Gastroesophageal sphincter (tissue), 4 donors: ENCODE measurements at regions not wholly inside any gene's neighbourhood (a gene's known extent, or its start where the extent isn't known, plus 50 kb on each side); places are given as distances from the start of the nearest gene placed in this dataset.

Source experiments
- ATAC-seq: fragments of 150-250 bp; one replicate; pipeline ENCODE4 v1.9.1; 2016; ENCODE audit warnings: mild to moderate bottlenecking, moderate library complexity
- H3K27ac ChIP-seq, 4 donors: fragments of 200-600 bp; sonication (generic) in 3 of 4; 1 replicate in 3 of 4; 2 replicates in 1 of 4; pipeline ENCODE4 v1.5.1; 2016 to 2019
- H3K27me3 ChIP-seq: fragments of 200-600 bp; sonication (generic); one replicate; pipeline ENCODE4 v1.5.1; 2019
- H3K36me3 ChIP-seq, 2 donors: fragments of 200-600 bp; sonication (generic); one replicate each; pipeline ENCODE4 v1.5.1; 2019; ENCODE audit warnings: control low read depth in 1 of 2
- H3K4me1 ChIP-seq, 3 donors: fragments of 200-600 bp; sonication (generic); 1 replicate in 2 of 3; 2 replicates in 1 of 3; pipeline ENCODE4 v1.5.1; 2016 to 2019; ENCODE audit warnings: control low read depth in 2 of 3
- H3K4me3 ChIP-seq, 2 donors: fragments of 200-600 bp; sonication (generic); one replicate each; pipeline ENCODE4 v1.5.1; 2019; ENCODE audit warnings: mild to moderate bottlenecking in 1 of 2, moderate library complexity in 1 of 2
- H3K9me3 ChIP-seq, 3 donors: fragments of 200-600 bp; sonication (generic); one replicate each; pipeline ENCODE4 v1.5.1; 2017 to 2019; ENCODE audit warnings: control low read depth in 2 of 3
- CTCF ChIP-seq, 4 experiments: fragments of 200-600 bp in 2 of 4; fragments of 450-650 bp in 2 of 4; sonication (generic) in 1 of 4; IDR thresholded peaks; one replicate each; pipeline ENCODE4 v1.5.1; 2017 to 2019; ENCODE audit warnings: antibody characterized with exemption in 4 of 4, mild to moderate bottlenecking in 2 of 4, moderate library complexity in 2 of 4
- EP300 ChIP-seq: sonication (generic); formaldehyde crosslinking; IDR thresholded peaks from one replicate; pipeline ENCODE4 v1.6.1; 2017; ENCODE audit warnings: antibody characterized with exemption, mild to moderate bottlenecking
- POLR2A ChIP-seq, 2 donors: fragments of 450-650 bp; IDR thresholded peaks; one replicate each; pipeline ENCODE4 v1.6.1; 2017; ENCODE audit warnings: antibody characterized with exemption in 2 of 2, mild to moderate bottlenecking in 2 of 2, moderate library complexity in 1 of 2
- POLR2AphosphoS5 ChIP-seq: sonication (generic); formaldehyde crosslinking; IDR thresholded peaks from one replicate; pipeline ENCODE4 v1.6.1; 2017; ENCODE audit warnings: antibody characterized with exemption
- WGBS, 2 donors: methylation state at CpG; one replicate each; pipeline ENCODE4 v1.1.5; 2018; ENCODE audit warnings: low coverage in 1 of 2; 5-methylcytosine and 5-hydroxymethylcytosine counted together

- no peak overlapping the region for H3K27ac ChIP-seq
- H3K4me3 ChIP-seq, result no peak overlapping the region
- H3K27me3 ChIP-seq, result peaks cover 7% of the 10 kb centered on the region
- no peaks in the 10 kb centered on the region for H3K4me1 ChIP-seq
- WGBS, 2 donors, result 66 to 69% methylated on average over 3 to 4 of the region's 4 CpGs
- no peak for ATAC-seq
- H3K36me3 ChIP-seq, result no peaks in the 10 kb centered on the region
- no peaks in the 10 kb centered on the region for H3K9me3 ChIP-seq
- TF ChIP-seq POLR2AphosphoS5 (no peak), EP300 (no peak), POLR2A (IDR thresholded peaks at IDR 0.05) (no peak), CTCF (IDR thresholded peaks at IDR 0.05) (no peak)
Measured at GRCh38 chr3:139243710-139244109, 100.1 kb upstream of the MRPS22 start.

GRCh38 chr3:139248593-139249255 is 95.1 kb upstream of the MRPS22 start:
- Histone ChIP-seq H3K4me3 (no peak overlapping the region), H3K27ac (no peak overlapping the region), H3K4me1 (no peaks in the 10 kb centered on the region), H3K9me3 (no peaks in the 10 kb centered on the region), H3K36me3 (no peaks in the 10 kb centered on the region), H3K27me3 (peaks cover 3% of the 10 kb centered on the region)
- no peak for ATAC-seq
- WGBS, 2 donors, result 69 to 76% methylated on average over 2 to 4 of the region's 4 CpGs
- TF ChIP-seq EP300 (no peak), POLR2A (IDR thresholded peaks at IDR 0.05) (no peak), POLR2AphosphoS5 (no peak), CTCF (IDR thresholded peaks at IDR 0.05) (no peak)

- H3K9me3 ChIP-seq, result no peaks in the 10 kb centered on the region
- no peak overlapping the region for H3K27ac ChIP-seq
- no peak for ATAC-seq
- H3K27me3 ChIP-seq, result peaks cover 3% of the 10 kb centered on the region
- no peaks in the 10 kb centered on the region for H3K4me1 ChIP-seq
- no peaks in the 10 kb centered on the region for H3K36me3 ChIP-seq
- no peak overlapping the region for H3K4me3 ChIP-seq
- TF ChIP-seq POLR2AphosphoS5 (no peak), CTCF (IDR thresholded peaks at IDR 0.05) (no peak), POLR2A (IDR thresholded peaks at IDR 0.05) (no peak), EP300 (no peak)
- 76 to 80% methylated on average over 2 to 3 of the region's 4 CpGs for WGBS, 2 donors
Measured at GRCh38 chr3:139251529-139251928, 92.3 kb upstream of the MRPS22 start.

- H3K9me3 ChIP-seq, result no peaks in the 10 kb centered on the region
- H3K4me3 ChIP-seq, result no peak overlapping the region
- H3K27ac ChIP-seq, result no peak overlapping the region
- ATAC-seq, result no peak
- TF ChIP-seq POLR2AphosphoS5 (no peak), EP300 (no peak), CTCF (IDR thresholded peaks at IDR 0.05) (no peak), POLR2A (IDR thresholded peaks at IDR 0.05) (no peak)
- H3K36me3 ChIP-seq, result no peaks in the 10 kb centered on the region
- no peaks in the 10 kb centered on the region for H3K4me1 ChIP-seq
- WGBS, 2 donors, result 33 to 100% methylated on average over 1 to 3 of the region's 7 CpGs
- H3K27me3 ChIP-seq, result peaks cover 3% of the 10 kb centered on the region
Measured at GRCh38 chr3:139252719-139253118, 91.1 kb upstream of the MRPS22 start.

- H3K4me3 ChIP-seq, result no peak overlapping the region
- 68 to 77% methylated on average over 3 to 4 of the region's 4 CpGs for WGBS, 2 donors
- no peak for ATAC-seq
- no peaks in the 10 kb centered on the region for H3K27me3 ChIP-seq
- no peaks in the 10 kb centered on the region for H3K36me3 ChIP-seq
- no peak overlapping the region for H3K27ac ChIP-seq
- H3K9me3 ChIP-seq, result no peaks in the 10 kb centered on the region
- TF ChIP-seq CTCF (IDR thresholded peaks at IDR 0.05) (no peak), EP300 (no peak), POLR2A (IDR thresholded peaks at IDR 0.05) (no peak), POLR2AphosphoS5 (no peak)
- no peaks in the 10 kb centered on the region for H3K4me1 ChIP-seq
Measured at GRCh38 chr3:139258276-139258675, 85.5 kb upstream of the MRPS22 start.
